H1 (cell line): ENCODE measurements at regions not wholly inside any gene's neighbourhood (a gene's known extent, or its start where the extent isn't known, plus 50 kb on each side); places are given as distances from the start of the nearest gene placed in this dataset.

Source experiments
- CHD1 ChIP-seq: IDR thresholded peaks from 2 replicates; pipeline ENCODE4 v1.6.1; 2012; ENCODE audit warnings: low read depth, low read length, improper control_type of control experiment
- EZH2 ChIP-seq: fragments of 200-600 bp; sonication (generic); IDR thresholded peaks from 2 replicates; pipeline ENCODE4 v1.7.1; 2012; ENCODE audit warnings: low read depth, mild to moderate bottlenecking, moderate library complexity, low read length, inconsistent platforms; ENCODE audit not compliant: severe bottlenecking
- FOSL1 ChIP-seq: IDR thresholded peaks from 2 replicates; pipeline ENCODE4 v1.6.1; 2011; ENCODE audit warnings: mild to moderate bottlenecking, low read depth, low read length, moderate library complexity; ENCODE audit not compliant: insufficient read depth
- KDM1A ChIP-seq: fragments of 200-600, 300-600 bp; sonication (generic); IDR thresholded peaks from 2 replicates; pipeline ENCODE4 v1.7.1; 2016; ENCODE audit warnings: mild to moderate bottlenecking, low read length, borderline replicate concordance
- POLR2A ChIP-seq, 2 experiments: IDR thresholded peaks; 1 replicate in 1 of 2; 2 replicates in 1 of 2; pipeline ENCODE4 v1.6.1; 2011; ENCODE audit warnings: low read depth in 2 of 2, low read length in 2 of 2, mild to moderate bottlenecking in 2 of 2; ENCODE audit errors: control extremely low read depth in 1 of 2
- RAD21 ChIP-seq, 2 experiments: IDR thresholded peaks in 1 of 2; conservative IDR thresholded peaks in 1 of 2; 2 replicates each; pipeline ENCODE4 v1.6.1; 2011; ENCODE audit warnings: low read depth in 2 of 2, low read length in 2 of 2, improper control_type of control experiment in 1 of 2, inconsistent platforms in 1 of 2, mild to moderate bottlenecking in 1 of 2, moderate library complexity in 1 of 2
- RBBP5 ChIP-seq: IDR thresholded peaks from 2 replicates; pipeline ENCODE4 v1.7.1; 2012; ENCODE audit warnings: low read depth, mild to moderate bottlenecking, inconsistent platforms, low read length, moderate library complexity, borderline replicate concordance
- SP1 ChIP-seq: IDR thresholded peaks from 2 replicates; pipeline ENCODE4 v1.6.1; 2011; ENCODE audit warnings: low read depth, low read length
- YY1 ChIP-seq: IDR thresholded peaks from 2 replicates; pipeline ENCODE4 v1.6.1; 2011; ENCODE audit warnings: low read depth, mild to moderate bottlenecking, low read length
- TF ChIP-seq, protein P1 (sequence below), 3 experiments: IDR thresholded peaks; 1 replicate in 2 of 3; 2 replicates in 1 of 3; pipeline versions ENCODE4 v1.5.1 to v1.6.1; 2011; ENCODE audit warnings: low read length in 3 of 3, mild to moderate bottlenecking in 3 of 3, inconsistent platforms in 2 of 3, low read depth in 1 of 3, moderate library complexity in 1 of 3; ENCODE audit not compliant: insufficient read depth in 1 of 3; ENCODE audit errors: control extremely low read depth in 1 of 3
- TF ChIP-seq, protein P2 (sequence below): fragments of 300-600 bp; sonication (generic); IDR thresholded peaks from 2 replicates; pipeline ENCODE4 v1.7.1; 2012; ENCODE audit warnings: low read length, moderate library complexity, mild to moderate bottlenecking, inconsistent platforms; ENCODE audit not compliant: insufficient replicate concordance

DNA sequence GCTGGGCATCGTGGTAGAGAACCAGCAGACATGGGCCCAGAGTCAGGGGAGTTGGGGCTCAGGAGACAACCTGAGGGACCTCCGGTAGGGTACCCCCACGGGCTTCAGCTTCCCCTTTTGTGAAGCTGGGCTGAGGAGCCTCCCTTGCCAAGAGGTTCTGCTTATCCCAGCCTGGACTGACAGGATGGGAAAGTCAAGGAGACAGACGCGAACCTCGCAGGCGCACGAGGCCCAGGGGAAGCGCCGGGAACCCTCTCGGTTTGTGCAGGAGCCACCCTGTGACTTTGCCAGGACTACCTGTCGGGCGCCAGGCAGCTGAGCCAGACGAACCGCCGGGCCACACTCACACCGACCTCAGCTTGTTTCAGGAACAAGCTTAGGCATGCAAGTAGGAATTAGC lies 566.1 kb downstream of the BRD1 start:
- TF ChIP-seq RAD21 (IDR thresholded peaks at IDR 0.05 in 1 of 2, conservative IDR thresholded peaks at IDR 0.05 in 1 of 2; ENCODE audit: low read depth in 2 of 2, low read length in 2 of 2), result no peak
- TF ChIP-seq YY1, result no peak
- no peak for TF ChIP-seq POLR2A (IDR thresholded peaks at IDR 0.05; ENCODE audit: control extremely low read depth in 1 of 2, low read depth in 2 of 2, low read length in 2 of 2)
- TF ChIP-seq EZH2, result no peak
- TF ChIP-seq, protein P1, sequence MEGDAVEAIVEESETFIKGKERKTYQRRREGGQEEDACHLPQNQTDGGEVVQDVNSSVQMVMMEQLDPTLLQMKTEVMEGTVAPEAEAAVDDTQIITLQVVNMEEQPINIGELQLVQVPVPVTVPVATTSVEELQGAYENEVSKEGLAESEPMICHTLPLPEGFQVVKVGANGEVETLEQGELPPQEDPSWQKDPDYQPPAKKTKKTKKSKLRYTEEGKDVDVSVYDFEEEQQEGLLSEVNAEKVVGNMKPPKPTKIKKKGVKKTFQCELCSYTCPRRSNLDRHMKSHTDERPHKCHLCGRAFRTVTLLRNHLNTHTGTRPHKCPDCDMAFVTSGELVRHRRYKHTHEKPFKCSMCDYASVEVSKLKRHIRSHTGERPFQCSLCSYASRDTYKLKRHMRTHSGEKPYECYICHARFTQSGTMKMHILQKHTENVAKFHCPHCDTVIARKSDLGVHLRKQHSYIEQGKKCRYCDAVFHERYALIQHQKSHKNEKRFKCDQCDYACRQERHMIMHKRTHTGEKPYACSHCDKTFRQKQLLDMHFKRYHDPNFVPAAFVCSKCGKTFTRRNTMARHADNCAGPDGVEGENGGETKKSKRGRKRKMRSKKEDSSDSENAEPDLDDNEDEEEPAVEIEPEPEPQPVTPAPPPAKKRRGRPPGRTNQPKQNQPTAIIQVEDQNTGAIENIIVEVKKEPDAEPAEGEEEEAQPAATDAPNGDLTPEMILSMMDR (IDR thresholded peaks at IDR 0.05; ENCODE audit: control extremely low read depth in 1 of 3, insufficient read depth in 1 of 3, low read depth in 1 of 3, low read length in 3 of 3), result no peak
- no peak for TF ChIP-seq RBBP5
- TF ChIP-seq, protein P2, sequence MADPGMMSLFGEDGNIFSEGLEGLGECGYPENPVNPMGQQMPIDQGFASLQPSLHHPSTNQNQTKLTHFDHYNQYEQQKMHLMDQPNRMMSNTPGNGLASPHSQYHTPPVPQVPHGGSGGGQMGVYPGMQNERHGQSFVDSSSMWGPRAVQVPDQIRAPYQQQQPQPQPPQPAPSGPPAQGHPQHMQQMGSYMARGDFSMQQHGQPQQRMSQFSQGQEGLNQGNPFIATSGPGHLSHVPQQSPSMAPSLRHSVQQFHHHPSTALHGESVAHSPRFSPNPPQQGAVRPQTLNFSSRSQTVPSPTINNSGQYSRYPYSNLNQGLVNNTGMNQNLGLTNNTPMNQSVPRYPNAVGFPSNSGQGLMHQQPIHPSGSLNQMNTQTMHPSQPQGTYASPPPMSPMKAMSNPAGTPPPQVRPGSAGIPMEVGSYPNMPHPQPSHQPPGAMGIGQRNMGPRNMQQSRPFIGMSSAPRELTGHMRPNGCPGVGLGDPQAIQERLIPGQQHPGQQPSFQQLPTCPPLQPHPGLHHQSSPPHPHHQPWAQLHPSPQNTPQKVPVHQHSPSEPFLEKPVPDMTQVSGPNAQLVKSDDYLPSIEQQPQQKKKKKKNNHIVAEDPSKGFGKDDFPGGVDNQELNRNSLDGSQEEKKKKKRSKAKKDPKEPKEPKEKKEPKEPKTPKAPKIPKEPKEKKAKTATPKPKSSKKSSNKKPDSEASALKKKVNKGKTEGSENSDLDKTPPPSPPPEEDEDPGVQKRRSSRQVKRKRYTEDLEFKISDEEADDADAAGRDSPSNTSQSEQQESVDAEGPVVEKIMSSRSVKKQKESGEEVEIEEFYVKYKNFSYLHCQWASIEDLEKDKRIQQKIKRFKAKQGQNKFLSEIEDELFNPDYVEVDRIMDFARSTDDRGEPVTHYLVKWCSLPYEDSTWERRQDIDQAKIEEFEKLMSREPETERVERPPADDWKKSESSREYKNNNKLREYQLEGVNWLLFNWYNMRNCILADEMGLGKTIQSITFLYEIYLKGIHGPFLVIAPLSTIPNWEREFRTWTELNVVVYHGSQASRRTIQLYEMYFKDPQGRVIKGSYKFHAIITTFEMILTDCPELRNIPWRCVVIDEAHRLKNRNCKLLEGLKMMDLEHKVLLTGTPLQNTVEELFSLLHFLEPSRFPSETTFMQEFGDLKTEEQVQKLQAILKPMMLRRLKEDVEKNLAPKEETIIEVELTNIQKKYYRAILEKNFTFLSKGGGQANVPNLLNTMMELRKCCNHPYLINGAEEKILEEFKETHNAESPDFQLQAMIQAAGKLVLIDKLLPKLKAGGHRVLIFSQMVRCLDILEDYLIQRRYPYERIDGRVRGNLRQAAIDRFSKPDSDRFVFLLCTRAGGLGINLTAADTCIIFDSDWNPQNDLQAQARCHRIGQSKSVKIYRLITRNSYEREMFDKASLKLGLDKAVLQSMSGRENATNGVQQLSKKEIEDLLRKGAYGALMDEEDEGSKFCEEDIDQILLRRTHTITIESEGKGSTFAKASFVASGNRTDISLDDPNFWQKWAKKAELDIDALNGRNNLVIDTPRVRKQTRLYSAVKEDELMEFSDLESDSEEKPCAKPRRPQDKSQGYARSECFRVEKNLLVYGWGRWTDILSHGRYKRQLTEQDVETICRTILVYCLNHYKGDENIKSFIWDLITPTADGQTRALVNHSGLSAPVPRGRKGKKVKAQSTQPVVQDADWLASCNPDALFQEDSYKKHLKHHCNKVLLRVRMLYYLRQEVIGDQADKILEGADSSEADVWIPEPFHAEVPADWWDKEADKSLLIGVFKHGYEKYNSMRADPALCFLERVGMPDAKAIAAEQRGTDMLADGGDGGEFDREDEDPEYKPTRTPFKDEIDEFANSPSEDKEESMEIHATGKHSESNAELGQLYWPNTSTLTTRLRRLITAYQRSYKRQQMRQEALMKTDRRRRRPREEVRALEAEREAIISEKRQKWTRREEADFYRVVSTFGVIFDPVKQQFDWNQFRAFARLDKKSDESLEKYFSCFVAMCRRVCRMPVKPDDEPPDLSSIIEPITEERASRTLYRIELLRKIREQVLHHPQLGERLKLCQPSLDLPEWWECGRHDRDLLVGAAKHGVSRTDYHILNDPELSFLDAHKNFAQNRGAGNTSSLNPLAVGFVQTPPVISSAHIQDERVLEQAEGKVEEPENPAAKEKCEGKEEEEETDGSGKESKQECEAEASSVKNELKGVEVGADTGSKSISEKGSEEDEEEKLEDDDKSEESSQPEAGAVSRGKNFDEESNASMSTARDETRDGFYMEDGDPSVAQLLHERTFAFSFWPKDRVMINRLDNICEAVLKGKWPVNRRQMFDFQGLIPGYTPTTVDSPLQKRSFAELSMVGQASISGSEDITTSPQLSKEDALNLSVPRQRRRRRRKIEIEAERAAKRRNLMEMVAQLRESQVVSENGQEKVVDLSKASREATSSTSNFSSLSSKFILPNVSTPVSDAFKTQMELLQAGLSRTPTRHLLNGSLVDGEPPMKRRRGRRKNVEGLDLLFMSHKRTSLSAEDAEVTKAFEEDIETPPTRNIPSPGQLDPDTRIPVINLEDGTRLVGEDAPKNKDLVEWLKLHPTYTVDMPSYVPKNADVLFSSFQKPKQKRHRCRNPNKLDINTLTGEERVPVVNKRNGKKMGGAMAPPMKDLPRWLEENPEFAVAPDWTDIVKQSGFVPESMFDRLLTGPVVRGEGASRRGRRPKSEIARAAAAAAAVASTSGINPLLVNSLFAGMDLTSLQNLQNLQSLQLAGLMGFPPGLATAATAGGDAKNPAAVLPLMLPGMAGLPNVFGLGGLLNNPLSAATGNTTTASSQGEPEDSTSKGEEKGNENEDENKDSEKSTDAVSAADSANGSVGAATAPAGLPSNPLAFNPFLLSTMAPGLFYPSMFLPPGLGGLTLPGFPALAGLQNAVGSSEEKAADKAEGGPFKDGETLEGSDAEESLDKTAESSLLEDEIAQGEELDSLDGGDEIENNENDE, result no peak
- TF ChIP-seq CHD1, result no peak
- TF ChIP-seq SP1, result no peak
- no peak for TF ChIP-seq FOSL1
- TF ChIP-seq KDM1A, result no peak
